Fibroblast of the aortic adventitia (primary cell): ENCODE measurements at regions not wholly inside any gene's neighbourhood (a gene's known extent, or its start where the extent isn't known, plus 50 kb on each side); places are given as distances from the start of the nearest gene placed in this dataset.

Experiments used
- DNase-seq: peaks from one replicate; pipeline ENCODE4 v3.0.0-alpha.2; 2010; ENCODE audit warnings: low read depth
- H3K4me3 ChIP-seq: 2 replicates; pipeline ENCODE4 v1.5.1; 2011; ENCODE audit warnings: low read depth, mild to moderate bottlenecking, control low read depth, low read length, moderate library complexity
- TF ChIP-seq, protein P1 (sequence below): IDR thresholded peaks from 2 replicates; pipeline ENCODE4 v1.5.1; 2011; ENCODE audit warnings: mild to moderate bottlenecking, low read length, control low read depth, inconsistent platforms; ENCODE audit not compliant: insufficient read depth

DNA sequence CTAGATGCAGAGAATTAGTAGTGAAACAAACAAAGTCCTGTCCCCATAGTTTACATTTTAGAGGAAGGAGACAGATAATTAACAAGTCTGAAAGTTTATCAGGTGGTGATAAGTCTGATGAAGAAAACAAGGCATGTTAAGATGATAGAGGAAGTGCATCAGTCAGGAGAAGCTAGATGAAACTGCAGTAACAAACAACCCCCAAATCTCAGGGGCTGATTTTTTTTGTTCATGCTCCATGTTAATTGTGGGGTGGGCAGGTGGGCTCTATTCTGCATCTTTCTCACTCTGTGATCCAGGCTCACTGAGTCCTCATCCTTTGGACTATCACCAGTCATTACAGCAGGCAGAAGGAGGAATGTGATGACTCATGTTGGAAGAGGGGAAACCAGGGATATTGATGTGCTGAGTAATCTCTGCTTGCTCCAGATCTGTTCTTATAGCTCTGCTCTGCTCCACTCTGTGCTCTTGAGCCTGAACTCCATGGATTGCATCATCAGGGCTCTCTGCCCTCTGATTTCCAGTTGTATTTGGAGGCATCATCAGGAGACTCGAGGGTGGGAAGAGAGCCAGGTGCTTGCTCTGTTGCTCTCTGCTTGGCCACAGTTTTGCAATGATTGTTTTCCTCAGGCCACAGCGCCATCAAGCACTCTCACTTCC, 166.9 kb downstream of the IER5 start:
- peak; percentile 100 for DNase-seq
- no peak overlapping the region for H3K4me3 ChIP-seq
- TF ChIP-seq, protein P1, sequence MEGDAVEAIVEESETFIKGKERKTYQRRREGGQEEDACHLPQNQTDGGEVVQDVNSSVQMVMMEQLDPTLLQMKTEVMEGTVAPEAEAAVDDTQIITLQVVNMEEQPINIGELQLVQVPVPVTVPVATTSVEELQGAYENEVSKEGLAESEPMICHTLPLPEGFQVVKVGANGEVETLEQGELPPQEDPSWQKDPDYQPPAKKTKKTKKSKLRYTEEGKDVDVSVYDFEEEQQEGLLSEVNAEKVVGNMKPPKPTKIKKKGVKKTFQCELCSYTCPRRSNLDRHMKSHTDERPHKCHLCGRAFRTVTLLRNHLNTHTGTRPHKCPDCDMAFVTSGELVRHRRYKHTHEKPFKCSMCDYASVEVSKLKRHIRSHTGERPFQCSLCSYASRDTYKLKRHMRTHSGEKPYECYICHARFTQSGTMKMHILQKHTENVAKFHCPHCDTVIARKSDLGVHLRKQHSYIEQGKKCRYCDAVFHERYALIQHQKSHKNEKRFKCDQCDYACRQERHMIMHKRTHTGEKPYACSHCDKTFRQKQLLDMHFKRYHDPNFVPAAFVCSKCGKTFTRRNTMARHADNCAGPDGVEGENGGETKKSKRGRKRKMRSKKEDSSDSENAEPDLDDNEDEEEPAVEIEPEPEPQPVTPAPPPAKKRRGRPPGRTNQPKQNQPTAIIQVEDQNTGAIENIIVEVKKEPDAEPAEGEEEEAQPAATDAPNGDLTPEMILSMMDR = no peak

DNA sequence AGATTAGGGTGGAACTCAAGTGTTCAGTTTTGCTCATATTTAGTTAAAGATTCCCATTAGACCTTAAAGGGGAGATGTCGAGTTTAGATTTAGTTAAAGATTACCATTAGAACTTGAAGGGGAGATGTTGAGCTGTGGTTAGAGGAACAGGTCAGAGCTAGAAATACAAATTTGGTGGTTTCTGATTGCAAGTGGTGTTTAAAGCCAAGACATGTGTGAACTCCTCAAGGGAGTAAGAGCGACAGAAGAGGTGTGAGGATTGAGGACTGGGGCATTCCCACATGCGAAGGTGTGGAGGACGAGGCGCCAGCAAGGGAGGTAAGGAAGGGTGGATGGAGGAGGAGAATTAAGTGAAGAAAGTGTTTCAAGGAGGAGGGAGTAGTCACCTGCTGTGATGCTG, 168.6 kb downstream of the IER5 start:
- TF ChIP-seq, protein P1 = no peak
- H3K4me3 ChIP-seq = no peak overlapping the region
- no peak for DNase-seq

DNA sequence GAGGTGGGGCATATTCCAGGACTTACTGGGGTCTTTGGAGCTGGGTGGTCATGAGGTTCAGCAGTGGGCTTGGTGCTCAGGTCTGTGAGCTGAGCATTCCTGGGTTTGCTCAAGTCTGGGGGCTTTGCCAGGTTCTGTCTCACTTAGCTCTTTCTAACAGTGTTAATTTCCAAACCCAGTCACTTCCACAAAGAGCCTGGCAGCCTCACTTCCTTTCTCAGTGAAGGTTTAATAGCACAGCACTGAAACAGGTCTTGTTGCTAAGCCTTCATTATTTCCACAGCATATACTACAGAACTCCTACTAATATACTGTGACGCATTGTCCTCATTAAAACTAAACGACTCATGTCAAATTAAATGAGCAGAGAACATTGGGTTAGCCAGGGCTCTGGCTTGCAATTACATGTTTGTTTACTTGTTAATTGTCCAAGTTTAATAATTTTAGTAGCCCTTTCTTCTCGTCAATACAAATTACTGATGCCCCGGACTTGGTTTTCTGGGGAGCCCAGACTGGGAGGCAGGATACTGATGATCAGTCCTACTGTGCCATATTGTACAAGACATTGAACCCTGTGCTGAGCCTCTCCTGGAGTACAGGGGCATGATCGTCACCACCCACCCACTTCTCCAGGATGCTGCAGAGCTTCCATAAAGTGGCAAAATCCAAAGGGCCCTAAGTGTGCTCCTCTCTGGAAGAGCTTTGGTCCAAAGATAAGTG, 170.7 kb downstream of the IER5 start:
- DNase-seq = no peak
- TF ChIP-seq, protein P1 = no peak

DNA sequence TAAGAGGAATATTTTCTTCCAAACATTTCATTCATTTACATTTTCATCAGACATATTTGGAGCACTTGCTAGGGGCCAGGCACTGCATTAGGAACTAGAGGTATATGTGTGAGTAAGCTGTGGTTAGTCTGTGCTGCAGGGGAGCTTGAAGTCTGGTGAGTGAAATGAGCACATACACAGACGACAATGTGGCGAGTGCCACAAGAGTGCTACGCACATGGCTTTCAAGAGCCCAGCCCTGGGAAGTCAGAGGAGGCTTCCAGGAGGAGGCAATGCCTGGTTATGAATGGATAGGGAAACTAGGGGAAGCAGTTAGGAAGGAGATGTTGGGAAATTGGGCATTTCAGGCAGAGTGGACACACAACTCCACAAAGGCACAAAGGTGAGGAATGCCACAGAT, 171.8 kb downstream of the IER5 start:
- DNase-seq = no peak
- H3K4me3 ChIP-seq = no peak overlapping the region
- TF ChIP-seq, protein P1 = no peak

More for the DNA sequence above, 170.7 kb downstream of the IER5 start:
- no peak overlapping the region for H3K4me3 ChIP-seq

DNA sequence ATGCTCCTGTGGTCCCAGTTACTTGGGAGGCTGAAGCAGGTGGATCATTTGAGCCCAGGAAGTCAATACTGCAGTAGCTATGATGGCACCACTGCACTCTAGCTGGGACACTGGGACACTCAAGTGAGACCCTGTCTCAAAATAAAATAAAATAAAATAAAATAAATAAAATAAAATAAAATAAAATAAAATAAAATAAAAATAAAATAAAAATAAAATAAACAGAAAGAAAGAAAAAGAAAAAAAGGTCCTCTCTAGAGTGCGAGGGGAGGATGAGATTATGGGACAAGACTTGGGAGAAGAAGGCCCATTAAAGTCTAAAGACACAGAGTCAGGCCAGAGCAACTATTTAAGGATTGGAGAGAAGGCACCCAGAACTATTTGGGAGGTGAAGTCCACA, 172.5 kb downstream of the IER5 start:
- no peak for DNase-seq
- no peak overlapping the region for H3K4me3 ChIP-seq
- TF ChIP-seq, protein P1 = no peak

DNA sequence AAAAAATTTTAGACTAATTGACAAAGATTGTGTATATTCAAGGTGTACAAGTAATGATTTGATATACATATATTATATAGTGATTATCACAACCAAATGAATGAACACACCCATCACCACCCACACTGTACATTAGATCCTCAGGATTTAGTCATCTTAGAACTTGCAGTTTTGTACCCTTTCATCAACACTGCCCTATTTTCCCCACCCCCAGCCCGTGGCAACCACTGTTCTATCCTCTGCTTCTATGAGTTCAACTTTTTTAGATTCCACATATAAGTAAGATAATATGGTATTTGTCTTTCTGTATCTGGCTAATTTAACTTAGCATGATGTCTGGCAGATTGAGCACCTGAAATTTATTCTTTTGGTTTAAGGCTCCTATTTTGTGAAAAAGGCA, 173.6 kb downstream of the IER5 start:
- TF ChIP-seq, protein P1 = no peak
- no peak for DNase-seq
- H3K4me3 ChIP-seq = no peak overlapping the region

DNA sequence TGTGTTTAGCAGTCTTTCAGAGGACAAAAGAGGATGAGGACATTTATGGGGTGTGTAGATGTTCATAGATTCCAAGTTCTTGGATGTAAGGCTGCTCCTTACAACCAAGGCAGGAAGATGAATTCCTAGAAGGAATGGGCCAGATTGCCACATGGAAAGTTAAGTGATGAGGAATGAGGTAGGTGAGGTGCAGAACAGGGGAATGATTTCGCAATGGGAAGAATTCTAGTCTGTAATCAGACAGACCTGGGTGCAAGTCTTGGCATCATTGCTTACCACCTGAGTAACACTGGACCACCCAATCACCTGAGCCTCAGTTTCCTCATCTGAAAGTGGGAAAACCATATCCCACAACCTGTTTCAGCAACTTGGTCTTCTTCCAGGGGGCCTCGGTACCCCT, 174.9 kb downstream of the IER5 start:
- TF ChIP-seq, protein P1 = no peak
- DNase-seq = no peak
- H3K4me3 ChIP-seq = no peak overlapping the region
